ENCODE measurements at regions not wholly inside any gene's neighbourhood (a gene's known extent, or its start where the extent isn't known, plus 50 kb on each side); places are given as distances from the start of the nearest gene placed in this dataset.
"Not testable (repeated sequence)": the region's sequence is repeated elsewhere in the genome, so short reads cannot be mapped to it uniquely, and the experiment has no call there.

DNA sequence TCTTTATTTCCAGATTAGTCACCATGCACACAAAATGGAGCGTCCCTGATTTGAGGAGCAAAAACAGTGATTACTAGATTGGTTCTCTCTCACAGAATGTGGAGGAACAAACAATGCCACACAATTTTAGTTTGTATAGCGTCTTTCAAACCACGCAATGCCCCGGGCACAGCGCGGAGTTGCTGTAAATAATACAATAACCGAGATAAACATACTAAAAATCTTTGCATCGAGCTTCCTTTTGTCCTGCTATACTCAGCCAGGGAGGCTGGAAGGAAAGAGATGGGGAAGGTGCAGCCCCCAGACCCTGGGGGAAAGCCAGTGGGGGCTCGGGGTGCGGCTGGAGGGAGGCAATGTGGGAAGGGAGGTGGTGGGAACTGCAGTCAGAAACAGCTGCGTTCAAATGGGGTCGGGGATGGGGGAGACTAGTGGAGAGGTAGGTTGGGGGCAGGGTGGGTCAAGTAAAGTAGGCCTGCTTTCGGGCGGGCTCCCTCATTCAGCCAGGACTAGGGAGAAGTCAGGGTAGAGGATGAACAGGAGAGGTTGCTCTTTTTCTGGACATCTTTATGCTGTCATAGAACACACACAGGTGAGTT lies 366.3 kb downstream of the RPS6KC1 start:
- no peak for DNase-seq (ENCODE audit: low read depth)

DNA sequence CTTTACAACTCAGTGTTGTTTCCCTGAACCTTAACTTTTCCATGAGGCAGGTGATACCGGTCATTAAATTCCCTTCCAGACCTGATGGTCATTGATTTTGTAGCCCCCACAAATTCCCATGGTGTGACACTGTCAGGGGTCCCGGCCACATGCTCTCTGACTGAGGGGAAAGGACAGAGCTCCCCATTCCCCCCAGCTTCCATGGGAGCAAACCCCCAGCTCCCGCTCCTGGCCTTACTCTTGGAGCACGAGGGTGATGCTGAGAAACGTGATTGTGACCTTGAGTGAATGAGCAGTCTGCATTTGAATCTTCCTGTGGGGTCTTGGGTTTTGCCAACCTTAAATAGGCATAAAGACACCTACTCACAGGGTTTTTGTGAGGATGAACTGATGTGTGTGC lies 366.8 kb downstream of the RPS6KC1 start:
- DNase-seq (ENCODE audit: low read depth): no peak

DNA sequence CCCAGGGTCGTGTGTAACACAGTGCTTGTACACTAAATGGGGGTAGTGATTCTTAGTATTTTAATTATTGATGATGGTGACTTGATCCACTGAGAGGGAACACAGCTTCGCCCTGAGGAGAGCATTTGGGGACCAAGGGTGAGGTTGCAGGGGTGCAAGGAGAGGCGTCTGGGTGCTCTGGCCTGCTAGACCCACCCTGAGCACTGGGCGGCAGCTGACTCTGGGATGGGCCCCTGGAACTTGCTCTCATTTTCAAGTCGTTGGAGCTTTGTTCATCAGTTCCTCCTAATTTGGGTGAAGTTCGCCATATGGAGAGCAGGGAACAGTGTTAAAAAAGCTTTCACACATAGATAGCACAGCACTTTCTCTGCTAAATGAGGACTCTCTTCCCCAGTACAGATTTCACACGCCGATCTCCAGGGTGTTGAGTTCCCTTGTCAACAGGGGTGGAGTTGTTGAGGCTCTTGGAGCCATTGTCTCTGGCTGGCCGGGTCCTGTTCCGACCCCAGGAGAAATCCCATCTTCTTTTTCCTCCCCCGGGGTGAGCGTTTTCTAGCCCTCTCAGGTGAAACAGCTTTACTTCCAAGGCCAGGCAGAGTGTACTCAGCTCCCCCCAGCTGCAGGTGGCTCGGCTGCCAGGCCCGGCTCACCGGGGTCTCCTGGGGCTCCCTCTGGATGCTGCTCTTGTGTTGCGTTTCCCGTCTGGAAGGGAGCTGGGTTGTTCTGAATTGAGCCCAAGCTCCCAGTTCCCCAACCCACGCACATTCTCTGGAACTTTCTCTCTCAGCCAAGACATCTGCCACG lies 367.4 kb downstream of the RPS6KC1 start:
- DNase-seq (ENCODE audit: low read depth): no peak

DNA sequence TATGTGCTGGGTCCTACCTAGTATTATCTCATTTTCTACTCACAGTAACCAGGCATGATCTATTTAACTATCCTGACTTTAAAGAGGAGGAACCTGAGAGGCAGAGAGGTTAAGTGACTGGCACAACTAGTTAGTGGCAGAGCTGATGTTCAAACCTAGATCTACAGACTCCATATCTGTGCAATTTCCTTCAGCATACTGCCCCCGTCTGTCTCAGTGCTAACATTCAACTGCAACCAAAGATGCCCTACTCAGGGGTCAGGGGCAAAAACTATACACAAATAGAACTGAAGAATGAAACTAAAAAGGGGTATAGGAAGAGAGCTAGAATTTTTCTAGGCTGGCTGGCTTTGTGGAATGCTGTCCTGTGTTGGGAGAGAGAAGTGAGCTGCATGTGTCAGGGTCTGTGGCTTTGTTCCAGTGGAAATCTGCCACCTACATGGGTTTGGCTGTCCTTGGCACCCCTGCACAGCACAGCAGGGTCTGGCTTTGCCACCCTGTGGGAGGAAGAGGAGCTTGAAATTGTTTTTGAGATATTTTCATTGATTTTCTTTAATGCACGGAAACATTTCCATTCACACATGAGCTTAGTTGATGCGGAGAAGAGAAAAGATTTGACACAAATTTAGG lies 368.5 kb downstream of the RPS6KC1 start:
- no peak for DNase-seq (ENCODE audit: low read depth)

DNA sequence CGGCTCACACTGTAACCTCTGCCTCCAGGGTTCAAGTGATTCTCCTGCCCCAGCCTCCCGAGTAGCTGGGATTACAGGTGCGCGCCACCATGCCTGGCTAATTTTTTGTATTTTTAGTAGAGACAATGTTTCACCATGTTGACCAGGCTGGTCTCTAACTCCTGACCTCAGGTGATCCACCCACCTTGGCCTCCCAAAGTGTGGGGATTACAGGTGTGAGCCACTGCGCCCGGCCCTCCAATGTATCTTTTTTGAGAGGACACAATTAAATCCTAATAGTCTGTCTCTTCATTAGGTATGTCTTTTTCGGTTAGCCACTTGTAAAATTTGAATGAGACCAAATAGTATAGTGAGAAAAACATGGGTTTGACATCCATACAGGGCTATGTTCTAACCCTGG lies 370.1 kb downstream of the RPS6KC1 start:
- not testable (repeated sequence) for DNase-seq (ENCODE audit: low read depth)

DNA sequence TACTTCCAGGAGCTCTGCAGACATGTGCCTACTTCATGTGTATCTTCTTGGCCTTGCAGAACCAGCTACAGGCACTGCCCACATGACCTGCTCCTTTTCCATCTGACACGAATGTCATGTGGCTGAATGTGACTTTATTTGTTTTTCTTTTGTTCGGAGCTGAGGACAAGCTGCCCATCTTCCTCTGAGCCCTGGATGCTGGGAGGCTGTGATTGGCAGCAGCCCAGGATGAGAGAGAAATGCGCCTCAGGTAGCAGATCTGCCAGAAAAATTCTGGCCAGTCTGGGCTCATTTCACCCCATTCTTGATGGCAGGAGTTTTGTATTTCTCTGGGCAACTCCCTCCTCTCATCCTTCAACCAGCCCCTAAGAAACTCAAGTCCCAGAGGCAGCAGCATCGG lies 372.0 kb downstream of the RPS6KC1 start:
- no peak for DNase-seq (ENCODE audit: low read depth)

DNA sequence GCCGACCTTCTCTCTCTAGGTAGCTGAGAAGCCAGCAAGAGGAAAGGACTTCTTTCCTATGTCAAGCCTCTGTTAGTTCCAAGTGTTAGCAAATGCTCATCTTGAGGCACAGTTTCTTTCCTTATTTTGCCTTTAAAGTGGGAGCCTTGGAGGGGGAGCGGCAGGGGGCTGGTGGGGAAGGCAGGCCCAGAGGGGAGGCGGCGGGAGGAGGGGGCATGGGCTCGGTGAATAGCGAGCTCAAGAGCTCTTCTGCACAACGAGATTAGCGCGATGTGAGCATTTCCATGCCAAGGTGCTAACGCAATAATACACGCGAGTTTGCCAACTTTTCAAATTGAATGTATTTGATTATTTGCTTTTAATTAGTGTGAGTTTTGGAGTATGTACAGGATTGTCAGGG lies 372.6 kb downstream of the RPS6KC1 start:
- no peak for DNase-seq (ENCODE audit: low read depth)

DNA sequence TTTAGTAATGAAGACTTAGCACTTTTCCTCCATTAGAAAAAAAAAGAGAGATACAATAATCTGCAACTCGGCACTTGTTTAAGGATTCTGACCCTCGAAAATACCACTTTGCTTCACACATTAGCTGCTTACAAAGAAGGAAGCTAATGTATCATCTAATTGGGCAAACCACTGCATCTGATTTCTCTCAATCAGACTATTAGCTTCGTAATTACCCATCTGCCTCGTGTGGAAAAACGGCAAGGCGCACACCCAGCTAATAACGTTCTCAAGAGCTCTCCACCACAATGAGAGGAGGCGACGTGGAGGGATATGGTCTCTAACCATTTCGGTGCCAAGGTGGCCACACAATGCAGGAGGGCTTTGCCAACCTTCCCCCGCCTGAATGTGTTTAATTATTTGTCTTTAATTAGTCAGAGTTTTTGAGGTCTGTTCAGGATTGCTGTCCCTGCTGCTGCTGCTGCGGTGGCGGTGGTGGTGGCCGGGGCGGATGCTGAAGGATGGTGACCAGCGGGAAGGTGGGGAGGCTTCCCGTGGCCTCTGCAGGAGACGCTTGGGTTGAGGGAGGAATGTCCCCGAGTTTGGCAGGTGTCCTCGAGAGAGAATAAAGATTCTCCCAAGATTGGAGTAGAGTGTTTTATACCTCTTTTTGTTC lies 374.5 kb downstream of the RPS6KC1 start:
- DNase-seq (ENCODE audit: low read depth): no peak

DNA sequence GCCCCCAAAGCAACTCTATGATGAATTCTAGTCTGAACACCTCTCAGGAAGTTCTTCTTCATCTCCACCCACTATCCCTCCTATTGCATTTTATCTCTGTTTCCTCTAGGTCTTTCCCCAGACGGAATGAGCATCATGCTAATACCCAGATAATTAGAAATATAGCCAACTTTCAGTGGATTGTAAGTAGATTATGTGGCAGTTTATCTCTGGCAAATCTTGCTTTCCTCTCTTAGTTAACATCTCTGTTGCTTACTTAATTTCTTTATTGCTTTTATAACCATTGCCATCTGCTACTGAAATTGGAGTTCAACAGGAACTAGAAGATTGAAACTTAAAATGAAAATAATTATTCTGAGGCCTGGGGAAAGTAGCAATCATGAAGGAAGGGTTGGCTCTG lies 378.6 kb downstream of the RPS6KC1 start:
- no peak for DNase-seq (ENCODE audit: low read depth)

DNA sequence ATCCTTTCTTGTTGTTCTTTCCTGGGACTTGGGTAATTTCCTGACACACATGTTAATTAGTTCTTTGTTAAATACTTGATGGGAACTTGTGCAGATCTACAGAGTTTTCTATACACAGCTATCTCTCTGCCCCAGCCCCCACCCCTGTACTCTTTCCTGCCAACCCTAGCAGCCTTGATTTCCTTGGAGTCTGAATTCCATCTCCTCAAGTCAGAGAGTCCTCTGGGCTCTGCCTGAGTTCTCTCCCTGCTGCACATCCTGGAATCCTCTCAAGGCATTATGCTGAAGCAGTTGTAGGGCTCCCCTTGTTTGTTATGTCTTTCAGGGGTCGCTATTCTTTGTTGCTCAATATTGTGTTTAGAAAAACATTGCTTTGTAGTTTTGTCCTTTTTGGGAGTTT lies 384.7 kb downstream of the RPS6KC1 start:
- no peak for DNase-seq (ENCODE audit: low read depth)

DNA sequence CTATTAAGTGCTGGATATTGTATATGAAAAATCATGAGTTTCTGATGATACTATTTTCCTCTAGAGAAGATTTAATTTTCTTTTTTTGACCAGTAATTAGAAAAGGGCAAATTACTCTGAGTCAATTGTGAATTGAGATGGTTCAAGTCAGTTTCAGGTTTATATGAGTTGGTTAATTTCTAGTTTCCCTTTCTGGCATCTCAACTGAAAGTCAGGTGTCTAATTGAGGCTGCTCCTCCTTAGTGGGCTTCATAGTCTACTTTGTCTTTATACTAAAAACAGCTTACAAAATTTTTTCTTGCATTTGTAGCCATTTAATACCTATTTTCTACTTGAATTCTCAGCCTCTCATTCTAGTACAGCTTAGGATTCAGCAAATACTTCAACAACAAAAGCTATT lies 387.3 kb downstream of the RPS6KC1 start:
- DNase-seq (ENCODE audit: low read depth): no peak

DNA sequence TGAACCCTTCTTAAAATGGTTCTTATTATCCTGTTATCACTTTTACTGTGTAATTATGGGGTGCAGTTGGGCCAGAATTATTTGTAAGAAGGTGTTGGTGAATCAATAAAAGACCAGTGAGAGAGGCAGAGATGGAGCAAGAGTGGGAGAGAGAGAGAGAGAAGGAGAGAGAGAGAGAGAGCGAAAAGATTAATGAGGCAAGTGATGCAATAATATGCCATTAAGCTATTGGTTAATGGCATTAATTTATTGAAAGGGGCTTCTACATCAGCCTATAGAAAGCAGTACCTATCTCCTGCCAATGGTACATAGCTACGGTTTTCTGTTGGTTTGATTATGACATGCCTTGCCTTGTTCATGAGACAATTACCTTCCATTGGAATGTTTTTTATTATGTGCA lies 388.7 kb downstream of the RPS6KC1 start:
- no peak for DNase-seq (ENCODE audit: low read depth)

DNA sequence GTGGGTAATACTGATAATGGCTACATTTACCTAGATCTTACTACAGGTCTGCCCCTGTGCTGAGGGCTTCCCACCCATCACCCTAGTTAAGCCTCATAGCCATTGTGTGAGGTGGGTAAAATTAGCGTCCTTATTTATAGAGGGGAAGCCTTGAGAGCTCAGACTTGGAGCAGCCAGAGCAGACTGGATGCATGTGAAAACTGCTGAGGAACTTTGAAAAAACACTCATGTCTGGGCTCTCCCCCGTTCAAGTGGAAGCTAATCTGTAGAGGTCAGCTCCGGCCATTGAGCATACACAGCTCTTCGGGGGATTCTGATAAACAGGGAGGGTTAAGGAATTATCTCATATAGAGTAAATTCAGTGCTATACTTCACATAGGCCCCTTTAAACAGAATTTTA lies 389.7 kb downstream of the RPS6KC1 start:
- no peak for DNase-seq (ENCODE audit: low read depth)

DNA sequence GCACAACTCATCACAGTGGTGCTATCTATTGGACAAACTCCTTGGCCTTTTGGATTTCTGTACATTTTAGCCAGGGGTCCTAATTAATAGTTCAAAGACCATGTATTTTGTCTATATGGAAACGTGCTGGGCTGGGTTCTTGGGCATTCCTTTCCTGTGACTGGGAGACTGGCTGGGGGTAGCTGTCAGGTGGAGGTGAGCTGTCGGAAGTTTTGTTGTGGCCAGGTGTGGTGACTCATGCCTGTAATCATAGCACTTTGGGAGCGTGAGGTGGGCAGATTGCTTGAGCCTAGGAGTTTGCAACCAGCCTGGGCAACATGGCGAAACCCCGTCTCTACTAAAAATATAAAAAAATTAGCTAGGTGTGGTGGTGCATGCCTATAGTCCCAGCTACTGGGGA lies 392.4 kb downstream of the RPS6KC1 start:
- no peak for DNase-seq (ENCODE audit: low read depth)

DNA sequence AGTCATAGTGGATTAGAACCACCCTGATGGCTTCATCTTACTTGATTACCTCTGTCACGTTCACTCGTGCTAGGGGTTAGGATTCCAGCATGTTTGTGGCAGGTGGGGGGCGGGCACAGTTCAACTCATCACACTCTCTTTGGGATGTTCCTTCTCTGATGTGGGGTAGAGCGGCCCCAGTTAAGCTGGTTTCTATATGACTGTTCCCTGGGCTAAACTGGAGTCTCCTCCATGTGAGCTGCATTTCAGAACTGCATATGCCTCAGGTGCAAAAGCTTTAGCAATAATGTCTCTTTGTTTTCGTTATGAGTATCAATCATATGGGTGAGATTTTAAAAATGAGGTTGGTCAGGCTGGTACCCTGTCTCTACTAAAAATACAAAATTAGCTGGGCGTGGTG lies 393.2 kb downstream of the RPS6KC1 start:
- no peak for DNase-seq (ENCODE audit: low read depth)

DNA sequence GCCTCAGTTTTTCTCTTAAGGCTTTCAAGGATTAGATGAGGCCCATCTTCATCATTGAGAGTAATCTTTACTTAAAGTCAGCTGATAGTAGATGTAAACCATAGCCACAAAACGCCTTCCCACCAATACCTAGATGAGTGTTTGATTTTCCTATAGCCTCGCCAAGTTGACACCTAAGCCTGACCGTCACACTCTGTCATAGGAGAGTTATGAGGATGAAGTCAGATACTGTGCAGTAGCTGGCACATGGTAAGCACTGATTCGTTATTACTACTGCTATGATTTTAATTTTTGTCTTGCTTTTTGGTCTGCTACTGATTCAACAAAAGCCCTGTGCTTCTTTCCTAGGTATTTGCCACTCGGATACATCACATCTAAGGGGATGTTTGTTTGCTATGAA lies 395.5 kb downstream of the RPS6KC1 start:
- no peak for DNase-seq (ENCODE audit: low read depth)

DNA sequence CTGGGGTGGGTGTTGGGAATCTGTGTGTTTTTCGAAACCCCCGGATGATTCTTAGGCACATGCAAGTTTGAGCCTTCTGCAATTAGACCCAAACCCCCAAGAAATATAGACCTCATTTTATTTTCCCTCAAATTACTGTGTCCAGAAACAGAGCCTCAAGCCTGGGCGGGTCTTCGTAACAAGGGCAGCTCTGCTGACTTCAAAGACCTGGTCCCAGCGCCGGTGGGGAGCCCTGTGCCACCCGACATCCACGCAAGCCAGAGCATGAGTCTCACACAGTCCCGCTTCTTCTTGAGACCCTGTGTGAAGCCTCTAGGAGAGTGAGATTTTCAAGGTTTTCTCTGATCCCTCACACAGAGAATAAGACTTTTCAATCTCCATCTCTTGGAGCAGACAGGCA lies 397.3 kb downstream of the RPS6KC1 start:
- no peak for DNase-seq (ENCODE audit: low read depth)

DNA sequence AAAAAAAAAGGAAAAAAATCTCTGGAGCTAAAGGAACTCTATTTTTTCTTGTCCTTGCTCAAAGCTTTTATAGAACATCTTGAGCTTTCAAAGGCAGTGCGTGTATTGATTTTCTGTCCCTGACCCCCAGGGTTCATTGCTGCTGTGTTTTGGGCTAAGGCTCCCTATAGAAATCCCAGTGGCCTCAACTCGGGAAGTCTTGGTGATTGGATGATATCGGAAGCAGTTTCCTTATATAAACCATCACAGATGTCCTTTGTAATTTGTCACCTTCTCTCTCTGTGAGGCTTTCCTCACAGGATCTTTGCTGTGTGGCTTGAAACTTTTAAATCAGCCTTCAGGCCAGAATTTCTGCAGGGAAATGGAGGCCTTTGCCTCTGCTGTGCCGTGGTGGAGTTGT lies 397.7 kb downstream of the RPS6KC1 start:
- no peak for DNase-seq (ENCODE audit: low read depth)

DNA sequence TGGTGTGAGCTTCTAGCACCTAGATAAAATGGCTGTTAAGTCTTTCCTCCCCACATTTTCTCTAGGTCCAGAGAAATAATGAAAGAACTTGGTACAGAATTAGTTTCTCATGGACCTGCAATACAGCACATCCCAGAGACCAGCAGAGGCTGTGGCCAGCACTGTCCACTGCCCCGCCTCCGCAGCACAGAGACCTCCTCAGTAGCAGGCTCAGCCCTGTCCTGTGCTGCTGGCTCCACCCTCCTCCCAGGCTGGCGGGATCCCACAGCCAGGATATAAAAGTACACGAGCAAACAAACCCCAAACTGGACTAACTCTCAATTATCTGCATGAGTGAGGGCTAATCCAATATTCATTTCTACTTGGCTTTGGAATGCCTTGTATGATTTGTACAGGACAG lies 401.5 kb downstream of the RPS6KC1 start:
- DNase-seq (ENCODE audit: low read depth): no peak

DNA sequence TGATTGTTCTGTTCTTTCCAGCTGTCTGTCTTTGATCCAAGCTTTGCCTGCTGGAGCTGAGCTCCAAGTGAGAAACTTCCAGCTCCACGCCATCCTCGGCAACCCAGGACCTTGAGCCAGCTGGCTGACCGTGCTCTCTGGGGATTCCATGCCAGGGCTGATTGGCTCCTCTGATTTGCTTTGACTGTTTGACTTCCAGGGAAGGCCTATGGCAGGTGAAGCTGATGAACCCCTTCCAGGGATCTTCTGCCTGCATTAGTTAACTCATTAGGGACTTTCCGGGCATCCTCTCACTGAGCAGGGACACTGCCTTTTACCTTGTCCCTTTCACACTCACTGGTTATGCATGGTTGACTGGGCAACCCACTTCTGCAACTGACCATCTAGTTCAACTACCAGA lies 406.1 kb downstream of the RPS6KC1 start:
- DNase-seq (ENCODE audit: low read depth): no peak

DNA sequence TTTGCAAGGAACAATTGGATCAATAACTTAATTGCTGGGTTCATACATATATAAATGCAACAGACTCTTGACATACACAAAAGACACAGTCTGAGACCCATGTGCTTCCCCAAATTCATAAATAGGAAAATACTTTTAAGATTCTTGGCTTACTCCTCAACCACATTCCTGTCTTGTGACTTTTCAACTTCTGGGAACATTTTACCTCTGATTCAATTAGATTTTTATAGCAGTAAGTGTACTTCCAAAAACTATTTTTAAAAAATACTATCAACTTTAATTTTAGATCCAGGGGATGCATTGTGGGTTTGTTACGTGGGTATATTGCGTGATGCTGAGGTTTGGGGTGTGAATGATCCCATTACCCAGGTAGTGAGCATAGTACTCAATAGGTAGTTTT lies 406.7 kb downstream of the RPS6KC1 start:
- no peak for DNase-seq (ENCODE audit: low read depth)

DNA sequence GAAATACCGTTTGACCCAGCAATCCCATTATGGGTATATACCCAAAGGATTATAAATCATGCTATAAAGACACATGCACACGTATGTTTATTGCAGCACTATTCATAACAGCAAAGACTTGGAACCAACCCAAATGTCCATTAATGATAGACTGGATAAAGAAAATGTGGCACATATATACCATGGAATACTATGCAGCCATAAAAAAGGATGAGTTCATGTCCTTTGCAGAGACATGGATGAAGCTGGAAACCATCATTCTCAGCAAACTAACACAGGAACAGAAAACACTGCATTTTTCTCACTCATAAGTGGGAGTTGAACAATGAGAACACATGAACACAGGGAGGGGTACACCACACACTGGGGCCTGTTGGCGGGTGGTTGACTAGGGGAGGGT lies 411.3 kb downstream of the RPS6KC1 start:
- not testable (repeated sequence) for DNase-seq (ENCODE audit: low read depth)

All from T-helper 22 cell (primary cell).